Vagina (tissue), 2 donors: ENCODE measurements at regions not wholly inside any gene's neighbourhood (a gene's known extent, or its start where the extent isn't known, plus 50 kb on each side); places are given as distances from the start of the nearest gene placed in this dataset.

Experiments used
- CTCF ChIP-seq, 3 experiments: fragments of 450-650 bp in 2 of 3; fragments of 200-600 bp in 1 of 3; sonication (generic) in 1 of 3; IDR thresholded peaks; one replicate each; pipeline ENCODE4 v1.5.1; 2017 to 2019; ENCODE audit warnings: antibody characterized with exemption in 3 of 3, mild to moderate bottlenecking in 2 of 3, moderate library complexity in 2 of 3
- POLR2A ChIP-seq, 2 donors: fragments of 450-650 bp; IDR thresholded peaks; one replicate each; pipeline ENCODE4 v1.6.1; 2017; ENCODE audit warnings: antibody characterized with exemption in 2 of 2, mild to moderate bottlenecking in 2 of 2, moderate library complexity in 2 of 2

GRCh38 chr13:59392328-59392727, 771.4 kb downstream of the DIAPH3 start:
- TF ChIP-seq CTCF (IDR thresholded peaks at IDR 0.05), result no peak
- TF ChIP-seq POLR2A (IDR thresholded peaks at IDR 0.05), result no peak
